ENCODE measurements at regions not wholly inside any gene's neighbourhood (a gene's known extent, or its start where the extent isn't known, plus 50 kb on each side); places are given as distances from the start of the nearest gene placed in this dataset.

DNA sequence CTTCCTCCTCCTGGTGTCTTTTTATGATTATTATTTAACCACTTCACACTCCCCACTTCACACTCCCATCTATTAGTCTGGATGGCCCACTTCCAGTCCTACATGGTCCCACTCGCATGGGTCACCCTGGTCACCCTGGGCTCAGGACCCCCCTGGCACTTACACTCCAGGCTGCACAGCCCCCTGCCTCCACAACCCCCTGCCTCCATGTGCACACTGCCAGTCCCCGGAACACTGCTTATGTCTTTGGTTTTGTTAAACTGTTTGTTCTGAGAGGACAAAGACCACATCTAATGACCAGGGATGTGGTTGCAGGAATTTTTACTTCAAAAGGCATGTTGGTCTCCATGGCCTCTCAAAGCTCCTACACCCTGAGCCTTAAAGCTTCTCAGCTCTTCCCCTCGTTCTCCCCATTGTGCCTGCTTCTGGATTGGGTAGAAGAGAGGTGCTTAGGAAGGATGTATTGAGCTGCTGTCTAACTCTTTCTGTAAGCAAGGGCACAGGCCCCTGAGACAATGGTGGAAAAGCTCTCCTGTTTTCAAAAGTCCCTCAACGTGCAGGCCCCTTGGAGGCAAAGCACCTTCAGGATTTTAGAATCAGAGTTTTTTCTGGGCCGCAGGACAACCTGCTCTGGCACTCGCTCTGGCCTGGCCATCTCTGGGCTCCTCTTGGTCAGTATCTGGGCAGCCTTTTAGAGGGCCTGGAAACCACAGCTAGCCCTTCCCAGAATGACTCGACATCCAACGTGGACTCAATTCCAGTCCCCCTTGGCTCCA is 150.0 kb upstream of the HAAO start:
- in situ Hi-C loops (cut with MboI; ENCODE audit: low sequenced_read_pairs): loop anchor here (10.0 kb wide), 1 partner anchor 542 kb away; no protein-coding TSS in a partner anchor

DNA sequence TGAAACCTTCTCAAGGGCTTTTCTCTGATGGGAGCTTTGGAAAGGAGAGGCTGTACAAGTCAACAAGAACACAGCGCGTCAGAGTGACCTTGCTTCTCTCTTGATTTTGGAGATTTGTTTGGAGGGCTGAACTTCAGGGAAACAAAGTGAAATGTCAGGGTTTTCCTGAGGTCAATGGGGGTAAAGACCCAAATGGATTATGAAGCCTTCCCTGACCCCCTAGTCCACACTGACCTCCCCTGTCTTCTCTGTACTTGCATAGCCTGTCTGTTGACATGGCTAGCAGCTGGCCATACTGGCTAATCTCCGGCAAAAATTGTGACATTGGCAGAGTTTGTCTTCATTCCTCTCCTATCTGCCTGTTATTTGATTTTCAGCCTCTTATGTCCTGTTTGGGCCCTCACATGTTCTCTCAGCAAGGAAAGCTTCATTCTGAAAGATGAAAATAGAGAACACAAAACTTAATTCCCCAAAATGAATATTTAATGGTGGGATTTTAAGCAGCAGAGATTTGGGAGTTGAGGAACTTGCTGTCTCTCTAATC is 149.3 kb upstream of the HAAO start:
- in situ Hi-C loops (cut with MboI; ENCODE audit: low sequenced_read_pairs): loop anchor here (10.0 kb wide), 1 partner anchor 543 kb away; no protein-coding TSS in a partner anchor

GRCh38 chr2:42939411-42940206 is 147.2 kb upstream of the HAAO start:
- in situ Hi-C loops (cut with MboI; ENCODE audit: low sequenced_read_pairs): loop anchor here (10.0 kb wide), 1 partner anchor 545 kb away; no protein-coding TSS in a partner anchor

- in situ Hi-C loops (cut with MboI; ENCODE audit: low sequenced_read_pairs): no loop called here
Measured at GRCh38 chr2:42938671-42939370, 146.4 kb upstream of the HAAO start.

DNA sequence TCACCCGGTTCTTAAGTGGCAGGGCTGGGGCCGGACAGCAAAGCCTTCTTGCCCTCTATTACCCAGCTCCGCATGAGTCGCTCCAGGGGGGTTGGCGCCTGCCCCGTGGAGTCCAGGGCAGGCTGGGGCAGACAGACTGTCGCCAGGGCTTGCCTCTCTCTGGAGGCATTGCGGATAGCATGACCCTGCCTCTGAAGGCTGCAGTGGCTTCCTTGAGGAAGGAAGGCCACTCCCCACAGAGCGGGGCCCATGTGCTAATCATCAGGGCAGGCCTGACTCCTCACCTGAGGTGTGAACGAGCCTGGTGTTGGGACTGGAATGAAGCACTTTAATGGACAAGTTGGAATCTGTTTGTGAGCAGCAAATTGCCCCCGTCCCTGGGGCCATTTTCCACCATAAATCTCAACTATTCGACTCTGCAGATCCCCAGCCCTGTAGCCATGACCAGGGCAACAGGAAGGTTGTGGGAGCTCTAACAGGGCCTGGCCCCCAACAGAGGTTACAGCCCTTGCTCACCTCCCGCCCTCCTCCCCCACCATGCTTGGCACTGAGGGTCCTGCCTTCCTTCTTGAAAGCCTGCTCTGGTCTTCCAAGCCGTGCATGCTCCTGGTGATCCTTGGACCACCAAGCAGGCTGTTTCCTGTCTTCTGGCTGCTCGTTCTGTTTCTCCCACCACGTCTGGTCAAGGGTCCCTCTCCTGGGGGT is 144.9 kb upstream of the HAAO start:
- in situ Hi-C loops (cut with MboI; ENCODE audit: low sequenced_read_pairs): no loop called here

DNA sequence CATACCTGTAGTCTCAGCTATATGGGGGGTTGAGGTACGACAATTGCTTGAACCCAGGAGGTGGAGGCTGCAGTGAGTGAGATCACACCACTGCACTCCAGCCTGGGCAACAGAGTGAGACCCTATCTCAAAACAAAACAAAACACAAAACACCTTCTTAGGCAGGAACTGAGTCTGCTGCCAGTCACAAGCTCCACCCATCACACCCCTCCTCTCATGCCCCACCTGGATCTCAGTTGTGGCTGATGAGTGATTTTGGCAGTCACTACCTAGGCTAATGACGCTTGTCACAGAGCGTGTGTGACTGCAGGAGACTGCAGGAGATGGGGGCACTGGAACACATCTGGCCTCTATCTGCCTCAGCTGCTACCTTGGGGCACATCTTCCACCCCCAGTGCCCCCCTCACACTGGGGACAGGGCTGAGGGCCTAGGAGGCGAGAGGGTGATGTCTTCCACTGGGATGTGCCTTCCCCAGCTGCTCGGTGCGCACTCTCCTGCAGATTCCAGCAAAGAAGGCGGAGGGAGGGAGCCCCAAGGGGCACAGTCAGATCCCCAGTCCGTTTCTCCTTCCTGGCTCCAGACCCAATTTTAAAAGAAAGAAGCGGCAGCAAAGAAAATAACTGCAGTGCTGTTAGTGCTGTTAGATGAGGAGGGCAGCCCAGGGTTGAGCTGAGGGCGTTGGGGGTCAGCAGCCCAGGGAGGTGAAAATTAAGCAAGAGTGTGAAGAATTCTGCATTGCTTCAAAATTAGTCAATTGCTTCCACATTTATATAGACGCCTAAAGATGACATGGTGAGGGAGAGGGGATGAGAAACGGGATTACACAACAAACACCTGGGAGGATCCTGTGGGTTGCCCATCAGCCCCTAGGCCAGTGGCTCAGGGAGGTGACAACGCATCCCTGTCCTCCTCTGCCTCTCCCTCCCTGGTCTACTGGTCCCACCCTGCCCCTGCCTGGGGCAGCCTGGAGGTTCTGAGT is 143.6 kb upstream of the HAAO start:
- in situ Hi-C loops (cut with MboI; ENCODE audit: low sequenced_read_pairs): no loop called here

GRCh38 chr2:42934580-42935186 is 142.3 kb upstream of the HAAO start:
- in situ Hi-C loops (cut with MboI; ENCODE audit: low sequenced_read_pairs): no loop called here

- in situ Hi-C loops (cut with MboI; ENCODE audit: low sequenced_read_pairs): no loop called here
Measured at GRCh38 chr2:42933824-42934254, 141.5 kb upstream of the HAAO start.

- in situ Hi-C loops (cut with MboI; ENCODE audit: low sequenced_read_pairs): no loop called here
Measured at GRCh38 chr2:42932271-42933151, 140.1 kb upstream of the HAAO start.

- in situ Hi-C loops (cut with MboI; ENCODE audit: low sequenced_read_pairs): no loop called here
Measured at GRCh38 chr2:42931818-42932195, 139.4 kb upstream of the HAAO start.

GRCh38 chr2:42931146-42931817 is 138.9 kb upstream of the HAAO start:
- in situ Hi-C loops (cut with MboI; ENCODE audit: low sequenced_read_pairs): no loop called here

GRCh38 chr2:42930025-42930581 is 137.7 kb upstream of the HAAO start:
- in situ Hi-C loops (cut with MboI; ENCODE audit: low sequenced_read_pairs): no loop called here

DNA sequence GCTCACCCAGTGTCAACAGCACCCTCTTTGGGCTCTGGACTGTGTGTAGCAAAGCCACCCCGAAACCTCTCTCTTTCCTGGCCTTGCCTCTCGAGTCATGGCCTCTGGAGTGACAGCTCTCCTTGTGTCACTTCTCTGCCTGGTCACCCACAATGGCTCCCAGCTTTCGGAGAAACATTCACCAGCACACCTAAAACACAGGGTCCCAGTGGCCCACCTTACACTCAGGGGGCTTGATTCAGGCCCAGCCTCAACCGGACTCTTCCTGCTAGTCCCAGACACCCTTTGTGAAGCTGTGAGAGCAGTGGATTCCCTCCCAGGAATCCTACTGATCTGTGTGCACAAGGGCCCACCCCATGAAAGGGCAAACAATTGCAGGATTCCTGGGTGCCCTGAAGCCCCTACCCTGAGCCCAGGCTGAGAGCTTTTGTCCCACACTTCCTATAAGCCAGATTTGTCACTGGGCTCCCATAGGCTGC is 137.2 kb upstream of the HAAO start:
- in situ Hi-C loops (cut with MboI; ENCODE audit: low sequenced_read_pairs): no loop called here

GRCh38 chr2:42928692-42929545 is 136.5 kb upstream of the HAAO start:
- in situ Hi-C loops (cut with MboI; ENCODE audit: low sequenced_read_pairs): no loop called here

DNA sequence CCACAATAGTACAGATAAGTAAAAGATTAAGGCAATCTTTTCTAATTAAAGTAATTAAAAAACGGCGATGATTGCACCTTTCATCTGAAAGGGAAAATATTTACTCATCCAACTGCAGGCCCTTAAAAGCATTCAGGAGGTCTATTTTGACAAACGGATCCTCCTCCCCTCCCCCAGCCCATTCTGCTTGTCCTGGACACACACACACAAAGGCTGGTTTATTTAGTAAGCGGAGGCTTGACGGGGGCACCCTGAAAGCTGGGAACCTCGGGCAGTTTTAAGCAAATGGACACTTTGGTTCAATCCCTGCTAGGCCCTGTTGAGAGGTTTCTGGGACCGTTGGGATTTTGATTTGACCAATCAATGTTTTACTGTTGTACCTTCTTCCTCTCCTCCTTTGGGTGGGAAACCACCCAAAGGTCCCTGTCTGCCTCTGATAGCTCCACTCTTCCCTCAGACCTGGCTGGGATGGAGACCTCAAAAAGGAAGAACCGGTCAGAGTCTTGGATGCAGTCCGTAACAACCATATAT is 135.8 kb upstream of the HAAO start:
- in situ Hi-C loops (cut with MboI; ENCODE audit: low sequenced_read_pairs): no loop called here
